K562 (cell line): ENCODE measurements at regions not wholly inside any gene's neighbourhood (a gene's known extent, or its start where the extent isn't known, plus 50 kb on each side); places are given as distances from the start of the nearest gene placed in this dataset.

Source experiments
- HMG20A ChIP-seq: fragments of 450-650 bp; formaldehyde crosslinking; conservative IDR thresholded peaks from 2 replicates; pipeline ENCODE4 v1.4.0; 2020; ENCODE audit warnings: mild to moderate bottlenecking, mixed read lengths
- NCOA4 ChIP-seq: fragments of 450-650 bp; IDR thresholded peaks from 2 replicates; pipeline ENCODE4 v1.6.1; 2018; ENCODE audit warnings: mild to moderate bottlenecking; ENCODE audit not compliant: partially characterized antibody
- STAT5A ChIP-seq: IDR thresholded peaks from 2 replicates; pipeline ENCODE4 v1.6.1; 2012; ENCODE audit warnings: low read length, inconsistent platforms, borderline replicate concordance
- ZNF239 ChIP-seq: fragments of 250-450 bp; sonication (Bioruptor Pico); IDR thresholded peaks from 2 replicates; pipeline ENCODE4 v1.4.0; 2020; ENCODE audit warnings: mild to moderate bottlenecking
- ZNF561 ChIP-seq: fragments of 450-650 bp; formaldehyde crosslinking; conservative IDR thresholded peaks from 2 replicates; pipeline ENCODE4 v1.4.0; 2020; ENCODE audit warnings: mild to moderate bottlenecking, moderate library complexity
- TF ChIP-seq, protein P1 (sequence below): fragments of 450-650 bp; IDR thresholded peaks from 2 replicates; pipeline ENCODE4 v1.6.1; 2016; ENCODE audit warnings: antibody characterized with exemption
- TF ChIP-seq, protein P2 (sequence below): sonication (generic); formaldehyde crosslinking; IDR thresholded peaks from 2 replicates; pipeline ENCODE4 v1.8.1; 2023; ENCODE audit warnings: mild to moderate bottlenecking, missing genetic modification reagents
- TF ChIP-seq, protein P3 (sequence below): fragments of 200-600 bp; sonication (generic); IDR thresholded peaks from one replicate; pipeline ENCODE4 v1.6.1; 2012; ENCODE audit warnings: mild to moderate bottlenecking, low read depth, low read length, inconsistent platforms

DNA sequence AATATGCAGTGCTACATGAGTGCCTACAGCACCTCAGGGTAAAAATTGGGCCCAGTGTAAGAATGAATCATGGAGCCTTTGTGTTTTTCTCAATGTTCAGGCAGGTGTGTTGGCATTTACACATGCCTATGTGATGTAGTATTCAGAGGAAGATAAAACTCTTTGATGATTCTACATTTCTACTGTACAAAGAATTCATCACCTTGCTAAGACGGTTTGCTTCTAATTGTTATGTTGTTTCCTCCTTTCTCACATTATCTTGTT lies 867.3 kb downstream of the TTLL7 start (continued):
- TF ChIP-seq, protein P1, sequence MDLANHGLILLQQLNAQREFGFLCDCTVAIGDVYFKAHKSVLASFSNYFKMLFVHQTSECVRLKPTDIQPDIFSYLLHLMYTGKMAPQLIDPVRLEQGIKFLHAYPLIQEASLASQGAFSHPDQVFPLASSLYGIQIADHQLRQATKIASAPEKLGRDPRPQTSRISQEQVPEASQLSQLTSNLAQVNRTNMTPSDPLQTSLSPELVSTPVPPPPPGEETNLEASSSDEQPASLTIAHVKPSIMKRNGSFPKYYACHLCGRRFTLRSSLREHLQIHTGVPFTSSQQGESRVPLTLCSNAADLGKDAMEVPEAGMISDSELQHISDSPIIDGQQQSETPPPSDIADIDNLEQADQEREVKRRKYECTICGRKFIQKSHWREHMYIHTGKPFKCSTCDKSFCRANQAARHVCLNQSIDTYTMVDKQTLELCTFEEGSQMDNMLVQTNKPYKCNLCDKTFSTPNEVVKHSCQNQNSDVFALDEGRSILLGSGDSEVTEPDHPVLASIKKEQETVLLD = no peak
- TF ChIP-seq, protein P2, sequence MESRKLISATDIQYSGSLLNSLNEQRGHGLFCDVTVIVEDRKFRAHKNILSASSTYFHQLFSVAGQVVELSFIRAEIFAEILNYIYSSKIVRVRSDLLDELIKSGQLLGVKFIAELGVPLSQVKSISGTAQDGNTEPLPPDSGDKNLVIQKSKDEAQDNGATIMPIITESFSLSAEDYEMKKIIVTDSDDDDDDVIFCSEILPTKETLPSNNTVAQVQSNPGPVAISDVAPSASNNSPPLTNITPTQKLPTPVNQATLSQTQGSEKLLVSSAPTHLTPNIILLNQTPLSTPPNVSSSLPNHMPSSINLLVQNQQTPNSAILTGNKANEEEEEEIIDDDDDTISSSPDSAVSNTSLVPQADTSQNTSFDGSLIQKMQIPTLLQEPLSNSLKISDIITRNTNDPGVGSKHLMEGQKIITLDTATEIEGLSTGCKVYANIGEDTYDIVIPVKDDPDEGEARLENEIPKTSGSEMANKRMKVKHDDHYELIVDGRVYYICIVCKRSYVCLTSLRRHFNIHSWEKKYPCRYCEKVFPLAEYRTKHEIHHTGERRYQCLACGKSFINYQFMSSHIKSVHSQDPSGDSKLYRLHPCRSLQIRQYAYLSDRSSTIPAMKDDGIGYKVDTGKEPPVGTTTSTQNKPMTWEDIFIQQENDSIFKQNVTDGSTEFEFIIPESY (CRISPR knock-in tag) = no peak
- no peak for TF ChIP-seq STAT5A
- no peak for TF ChIP-seq NCOA4
- TF ChIP-seq HMG20A (CRISPR knock-in tag) = no peak
- TF ChIP-seq ZNF239 = no peak
- TF ChIP-seq, protein P3, sequence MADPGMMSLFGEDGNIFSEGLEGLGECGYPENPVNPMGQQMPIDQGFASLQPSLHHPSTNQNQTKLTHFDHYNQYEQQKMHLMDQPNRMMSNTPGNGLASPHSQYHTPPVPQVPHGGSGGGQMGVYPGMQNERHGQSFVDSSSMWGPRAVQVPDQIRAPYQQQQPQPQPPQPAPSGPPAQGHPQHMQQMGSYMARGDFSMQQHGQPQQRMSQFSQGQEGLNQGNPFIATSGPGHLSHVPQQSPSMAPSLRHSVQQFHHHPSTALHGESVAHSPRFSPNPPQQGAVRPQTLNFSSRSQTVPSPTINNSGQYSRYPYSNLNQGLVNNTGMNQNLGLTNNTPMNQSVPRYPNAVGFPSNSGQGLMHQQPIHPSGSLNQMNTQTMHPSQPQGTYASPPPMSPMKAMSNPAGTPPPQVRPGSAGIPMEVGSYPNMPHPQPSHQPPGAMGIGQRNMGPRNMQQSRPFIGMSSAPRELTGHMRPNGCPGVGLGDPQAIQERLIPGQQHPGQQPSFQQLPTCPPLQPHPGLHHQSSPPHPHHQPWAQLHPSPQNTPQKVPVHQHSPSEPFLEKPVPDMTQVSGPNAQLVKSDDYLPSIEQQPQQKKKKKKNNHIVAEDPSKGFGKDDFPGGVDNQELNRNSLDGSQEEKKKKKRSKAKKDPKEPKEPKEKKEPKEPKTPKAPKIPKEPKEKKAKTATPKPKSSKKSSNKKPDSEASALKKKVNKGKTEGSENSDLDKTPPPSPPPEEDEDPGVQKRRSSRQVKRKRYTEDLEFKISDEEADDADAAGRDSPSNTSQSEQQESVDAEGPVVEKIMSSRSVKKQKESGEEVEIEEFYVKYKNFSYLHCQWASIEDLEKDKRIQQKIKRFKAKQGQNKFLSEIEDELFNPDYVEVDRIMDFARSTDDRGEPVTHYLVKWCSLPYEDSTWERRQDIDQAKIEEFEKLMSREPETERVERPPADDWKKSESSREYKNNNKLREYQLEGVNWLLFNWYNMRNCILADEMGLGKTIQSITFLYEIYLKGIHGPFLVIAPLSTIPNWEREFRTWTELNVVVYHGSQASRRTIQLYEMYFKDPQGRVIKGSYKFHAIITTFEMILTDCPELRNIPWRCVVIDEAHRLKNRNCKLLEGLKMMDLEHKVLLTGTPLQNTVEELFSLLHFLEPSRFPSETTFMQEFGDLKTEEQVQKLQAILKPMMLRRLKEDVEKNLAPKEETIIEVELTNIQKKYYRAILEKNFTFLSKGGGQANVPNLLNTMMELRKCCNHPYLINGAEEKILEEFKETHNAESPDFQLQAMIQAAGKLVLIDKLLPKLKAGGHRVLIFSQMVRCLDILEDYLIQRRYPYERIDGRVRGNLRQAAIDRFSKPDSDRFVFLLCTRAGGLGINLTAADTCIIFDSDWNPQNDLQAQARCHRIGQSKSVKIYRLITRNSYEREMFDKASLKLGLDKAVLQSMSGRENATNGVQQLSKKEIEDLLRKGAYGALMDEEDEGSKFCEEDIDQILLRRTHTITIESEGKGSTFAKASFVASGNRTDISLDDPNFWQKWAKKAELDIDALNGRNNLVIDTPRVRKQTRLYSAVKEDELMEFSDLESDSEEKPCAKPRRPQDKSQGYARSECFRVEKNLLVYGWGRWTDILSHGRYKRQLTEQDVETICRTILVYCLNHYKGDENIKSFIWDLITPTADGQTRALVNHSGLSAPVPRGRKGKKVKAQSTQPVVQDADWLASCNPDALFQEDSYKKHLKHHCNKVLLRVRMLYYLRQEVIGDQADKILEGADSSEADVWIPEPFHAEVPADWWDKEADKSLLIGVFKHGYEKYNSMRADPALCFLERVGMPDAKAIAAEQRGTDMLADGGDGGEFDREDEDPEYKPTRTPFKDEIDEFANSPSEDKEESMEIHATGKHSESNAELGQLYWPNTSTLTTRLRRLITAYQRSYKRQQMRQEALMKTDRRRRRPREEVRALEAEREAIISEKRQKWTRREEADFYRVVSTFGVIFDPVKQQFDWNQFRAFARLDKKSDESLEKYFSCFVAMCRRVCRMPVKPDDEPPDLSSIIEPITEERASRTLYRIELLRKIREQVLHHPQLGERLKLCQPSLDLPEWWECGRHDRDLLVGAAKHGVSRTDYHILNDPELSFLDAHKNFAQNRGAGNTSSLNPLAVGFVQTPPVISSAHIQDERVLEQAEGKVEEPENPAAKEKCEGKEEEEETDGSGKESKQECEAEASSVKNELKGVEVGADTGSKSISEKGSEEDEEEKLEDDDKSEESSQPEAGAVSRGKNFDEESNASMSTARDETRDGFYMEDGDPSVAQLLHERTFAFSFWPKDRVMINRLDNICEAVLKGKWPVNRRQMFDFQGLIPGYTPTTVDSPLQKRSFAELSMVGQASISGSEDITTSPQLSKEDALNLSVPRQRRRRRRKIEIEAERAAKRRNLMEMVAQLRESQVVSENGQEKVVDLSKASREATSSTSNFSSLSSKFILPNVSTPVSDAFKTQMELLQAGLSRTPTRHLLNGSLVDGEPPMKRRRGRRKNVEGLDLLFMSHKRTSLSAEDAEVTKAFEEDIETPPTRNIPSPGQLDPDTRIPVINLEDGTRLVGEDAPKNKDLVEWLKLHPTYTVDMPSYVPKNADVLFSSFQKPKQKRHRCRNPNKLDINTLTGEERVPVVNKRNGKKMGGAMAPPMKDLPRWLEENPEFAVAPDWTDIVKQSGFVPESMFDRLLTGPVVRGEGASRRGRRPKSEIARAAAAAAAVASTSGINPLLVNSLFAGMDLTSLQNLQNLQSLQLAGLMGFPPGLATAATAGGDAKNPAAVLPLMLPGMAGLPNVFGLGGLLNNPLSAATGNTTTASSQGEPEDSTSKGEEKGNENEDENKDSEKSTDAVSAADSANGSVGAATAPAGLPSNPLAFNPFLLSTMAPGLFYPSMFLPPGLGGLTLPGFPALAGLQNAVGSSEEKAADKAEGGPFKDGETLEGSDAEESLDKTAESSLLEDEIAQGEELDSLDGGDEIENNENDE = no peak
- no peak for TF ChIP-seq ZNF561
